ENCODE measurements at regions not wholly inside any gene's neighbourhood (a gene's known extent, or its start where the extent isn't known, plus 50 kb on each side); places are given as distances from the start of the nearest gene placed in this dataset.

GRCh38 chr13:109361562-109362289, 424.7 kb downstream of the IRS2 start:
- DNase-seq = no peak

GRCh38 chr13:109357751-109358471, 428.5 kb downstream of the IRS2 start:
- DNase-seq = no peak

GRCh38 chr13:109355875-109356434, 430.4 kb downstream of the IRS2 start:
- DNase-seq = no peak

DNA sequence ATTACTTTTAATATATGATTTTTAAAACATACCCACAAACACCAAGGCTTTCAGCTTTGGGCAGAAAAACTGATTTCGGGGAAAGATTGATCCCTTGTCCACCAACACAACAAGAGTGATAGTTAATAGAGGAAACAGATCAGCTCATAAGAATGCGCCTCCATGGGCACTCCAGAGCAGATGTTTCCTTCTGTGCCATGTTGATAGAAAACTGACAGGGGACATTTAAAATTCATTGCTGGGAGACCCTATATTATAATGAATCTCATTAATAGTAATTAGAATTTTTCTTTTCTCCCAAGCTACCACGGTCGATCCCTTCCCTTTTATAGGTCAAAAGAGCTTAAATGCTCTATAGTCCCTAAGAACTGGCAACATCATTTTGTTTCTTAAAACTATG, 431.2 kb downstream of the IRS2 start:
- no peak for DNase-seq

DNA sequence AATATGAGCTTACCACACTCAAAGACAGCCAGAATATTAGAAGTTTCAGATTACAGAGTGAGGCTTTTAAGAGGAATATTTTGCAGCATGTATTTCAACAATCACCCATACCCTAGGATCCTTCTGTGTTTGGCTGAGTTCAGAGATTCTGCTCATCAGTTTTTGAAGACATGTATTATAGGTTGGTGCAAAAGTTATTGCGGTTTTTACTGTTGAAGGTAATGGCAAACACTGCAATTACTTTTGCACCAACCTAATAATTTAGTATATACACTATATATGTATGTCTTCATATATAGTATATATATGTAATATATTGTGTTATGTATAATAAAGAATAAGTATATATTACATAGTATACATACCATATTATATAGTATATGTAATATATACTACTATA, 435.1 kb downstream of the IRS2 start:
- DNase-seq = no peak

DNA sequence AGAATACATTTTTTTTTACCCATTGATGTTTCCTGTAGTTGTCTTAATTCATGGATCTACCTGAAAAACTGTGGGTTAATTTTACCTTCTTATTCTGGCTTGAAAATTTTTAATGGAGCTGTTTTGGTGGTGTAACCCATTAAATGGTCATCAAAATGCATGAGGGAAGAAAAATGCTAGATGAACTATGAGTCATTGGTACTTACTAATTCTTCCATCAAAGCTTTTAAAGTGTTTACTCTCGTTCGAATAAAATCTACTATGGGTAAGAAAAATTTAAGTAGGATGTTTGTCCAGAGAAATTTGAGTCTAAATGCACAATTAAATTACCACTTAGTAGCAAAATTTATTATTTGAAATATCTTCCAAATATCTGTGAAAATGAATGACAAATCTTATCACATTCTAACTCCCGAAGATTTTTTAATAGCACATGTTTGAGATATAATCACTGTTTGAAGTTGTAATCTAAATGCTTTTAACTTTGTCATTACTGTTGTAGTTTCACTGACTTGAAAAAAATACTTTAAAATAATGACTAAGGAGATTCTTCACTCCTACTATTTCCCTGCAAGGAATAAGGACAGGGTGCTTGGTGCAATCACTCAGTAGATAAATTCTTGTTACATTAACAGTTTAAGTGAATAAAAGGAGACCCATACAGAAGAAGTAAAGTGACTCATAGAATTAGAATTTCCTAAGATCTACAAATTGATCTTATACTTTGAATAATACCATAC, 437.7 kb downstream of the IRS2 start:
- no peak for DNase-seq

DNA sequence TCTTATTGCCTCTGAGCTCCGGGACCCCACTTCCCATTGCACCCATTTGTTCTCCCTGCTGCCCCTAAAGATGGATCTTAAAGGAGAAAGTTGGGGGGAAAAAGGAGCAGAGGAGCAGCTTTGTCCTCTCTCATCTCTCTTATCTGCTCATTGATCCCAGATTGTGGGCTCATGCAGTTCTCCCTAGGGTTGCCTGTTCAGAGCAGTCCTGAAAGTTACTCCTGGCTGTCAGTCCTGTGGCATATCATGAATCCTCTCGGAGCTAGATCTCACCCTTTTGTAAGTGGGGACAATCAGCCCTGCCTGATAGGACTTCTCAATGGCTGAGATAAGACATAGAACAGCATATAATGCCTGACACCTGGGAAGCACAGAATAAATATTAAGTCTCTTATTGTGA, 440.3 kb downstream of the IRS2 start:
- no peak for DNase-seq

GRCh38 chr13:109345433-109345941, 440.9 kb downstream of the IRS2 start:
- DNase-seq = no peak

DNA sequence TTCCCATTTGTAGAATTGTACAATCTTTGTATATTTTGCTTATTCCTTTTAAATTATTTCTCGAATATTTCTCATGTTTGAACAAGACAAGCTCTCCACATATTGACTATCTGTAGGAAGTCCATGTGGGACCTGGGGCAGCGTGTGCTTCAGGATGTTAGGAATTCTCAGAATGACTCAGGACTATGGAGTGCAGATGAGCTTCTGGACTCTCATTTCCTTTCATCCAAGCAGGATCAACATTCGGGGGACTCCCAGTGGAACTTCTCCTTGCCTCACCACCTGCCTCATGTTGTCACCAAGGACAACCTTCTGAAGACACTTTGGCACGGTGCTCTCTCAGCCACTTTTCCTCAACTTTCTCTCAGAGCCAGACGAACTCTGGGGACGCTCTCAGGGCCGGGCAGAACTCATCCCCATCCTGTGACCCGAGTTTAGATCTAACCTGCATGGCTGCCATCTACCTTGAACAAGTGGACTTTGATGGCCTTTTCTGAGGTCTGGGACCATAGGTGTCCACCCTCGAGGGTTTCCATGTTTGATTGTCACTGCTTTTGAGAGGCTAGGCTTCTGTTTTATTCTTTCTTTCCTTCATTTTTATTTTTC, 441.7 kb downstream of the IRS2 start:
- no peak for DNase-seq

DNA sequence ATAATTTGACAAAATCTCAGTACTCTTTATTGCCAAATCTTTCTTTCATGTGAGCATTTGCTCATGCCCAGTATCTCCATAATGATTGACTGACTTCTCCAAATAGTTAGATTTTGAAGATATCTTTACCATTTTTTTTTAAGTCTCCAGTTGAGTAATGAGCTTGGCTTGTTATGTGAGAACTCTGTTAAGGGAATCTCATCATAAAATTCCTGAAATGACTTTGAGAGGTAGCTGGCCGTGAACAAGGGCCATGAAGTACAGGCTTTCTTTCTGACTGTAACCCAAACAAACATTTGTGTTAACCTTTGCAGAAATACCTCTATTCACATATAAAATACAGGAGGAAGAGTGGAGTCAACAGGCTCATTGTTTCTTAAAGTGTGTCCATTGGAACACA, 449.7 kb downstream of the IRS2 start:
- no peak for DNase-seq

DNA sequence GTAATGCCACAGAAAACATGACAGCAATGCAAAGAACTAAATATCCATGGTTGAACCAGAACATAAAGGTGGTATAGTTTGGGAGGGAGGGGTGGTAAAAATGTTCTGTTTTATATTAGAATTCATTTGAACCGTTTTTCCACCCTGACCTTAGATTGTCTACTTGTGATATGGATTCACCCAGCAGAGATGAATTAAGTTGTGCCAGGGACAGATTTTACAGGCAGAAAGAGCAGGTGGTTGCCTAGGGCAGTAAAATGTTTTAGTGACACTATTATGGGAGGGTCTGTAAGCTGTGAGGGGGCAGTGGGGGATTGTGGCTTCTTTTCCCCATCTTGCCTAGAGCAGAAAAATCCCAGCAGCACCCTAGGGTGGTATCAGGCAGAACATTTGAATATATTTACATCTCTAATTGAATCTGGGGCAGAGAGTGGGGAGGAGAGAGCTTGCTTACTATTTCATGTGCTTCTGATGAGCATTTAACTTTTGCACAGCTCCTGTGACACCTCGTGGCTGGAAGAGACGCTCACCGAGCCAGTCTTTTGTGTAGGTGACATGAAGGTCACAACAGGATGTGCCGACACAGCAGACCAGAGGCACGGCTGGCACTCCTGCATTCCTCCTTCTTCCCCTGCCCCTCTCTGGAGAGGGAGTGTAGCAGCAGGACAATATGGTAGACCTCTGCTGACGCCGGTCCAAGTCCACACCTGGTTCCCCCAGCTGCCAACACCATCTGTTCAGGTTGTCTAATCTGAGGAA, 452.3 kb downstream of the IRS2 start:
- DNase-seq = no peak

DNA sequence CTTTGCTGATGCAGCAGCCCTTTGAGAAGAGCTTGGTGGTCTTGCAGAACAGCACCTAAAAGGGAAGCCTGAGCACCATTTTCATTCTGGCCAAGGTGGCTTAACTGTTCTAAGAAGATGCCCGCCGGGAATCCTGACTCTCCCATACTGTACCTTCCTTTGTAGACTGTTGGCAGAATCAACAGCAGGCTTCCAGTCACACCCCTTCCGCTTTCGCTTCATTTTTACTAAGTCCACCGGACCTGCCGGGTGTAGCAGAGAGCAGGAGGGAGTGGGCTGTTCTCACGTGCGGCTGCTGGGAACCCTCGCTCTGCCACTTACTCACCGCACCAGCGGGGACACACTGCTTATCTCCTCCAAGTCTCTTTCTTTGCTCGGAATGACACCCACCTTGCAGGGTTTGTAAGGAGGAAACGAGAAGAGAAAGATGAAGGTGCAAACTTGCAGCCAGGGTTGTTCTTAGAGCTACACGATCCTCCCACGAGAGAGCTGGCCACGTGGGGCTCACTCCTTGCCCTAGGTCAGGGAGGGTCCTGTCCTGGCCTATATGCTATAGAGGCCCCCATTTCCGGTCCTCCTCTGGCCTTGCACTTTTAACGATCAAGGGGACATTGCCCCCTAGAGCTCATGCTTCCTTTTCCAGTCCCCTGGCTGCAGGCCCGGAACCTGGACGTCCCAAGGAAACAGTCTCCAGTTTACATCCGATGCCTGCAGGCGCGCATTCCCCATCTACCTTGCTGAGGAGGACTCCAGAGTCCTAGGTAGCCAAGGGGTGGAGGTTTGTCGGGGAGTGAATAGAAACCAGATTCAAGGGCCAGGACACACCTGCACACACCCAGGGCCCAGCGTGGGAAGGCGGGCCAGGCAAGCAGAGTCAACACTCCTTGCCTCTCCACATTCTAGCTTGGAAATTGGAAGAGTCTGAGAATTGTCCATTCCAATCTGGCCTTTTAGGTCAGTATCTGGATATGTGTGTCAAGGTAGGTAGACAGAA, 453.6 kb downstream of the IRS2 start:
- no peak for DNase-seq

- no peak for DNase-seq
Observed at GRCh38 chr13:109331898-109332297, 454.5 kb downstream of the IRS2 start.

DNA sequence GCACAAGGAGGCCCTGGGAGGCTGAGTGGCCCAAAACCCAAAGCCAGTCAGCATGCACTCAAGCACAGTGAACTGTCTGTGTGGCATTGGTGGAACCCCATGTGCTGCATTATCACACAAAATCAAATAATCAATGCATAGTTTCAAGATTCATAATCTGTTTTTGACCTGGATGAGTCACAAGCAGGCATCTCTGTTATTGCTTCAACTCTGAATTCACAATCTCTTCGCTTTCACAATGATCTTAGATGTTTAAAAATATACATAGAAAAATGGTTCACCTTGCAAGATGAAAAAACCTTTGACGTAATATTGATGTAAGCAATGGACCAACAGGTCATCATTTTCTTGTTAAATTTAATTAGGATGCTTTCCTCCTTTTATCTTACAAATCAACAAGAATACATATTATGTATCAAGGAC, 455.4 kb downstream of the IRS2 start:
- DNase-seq = no peak

DNA sequence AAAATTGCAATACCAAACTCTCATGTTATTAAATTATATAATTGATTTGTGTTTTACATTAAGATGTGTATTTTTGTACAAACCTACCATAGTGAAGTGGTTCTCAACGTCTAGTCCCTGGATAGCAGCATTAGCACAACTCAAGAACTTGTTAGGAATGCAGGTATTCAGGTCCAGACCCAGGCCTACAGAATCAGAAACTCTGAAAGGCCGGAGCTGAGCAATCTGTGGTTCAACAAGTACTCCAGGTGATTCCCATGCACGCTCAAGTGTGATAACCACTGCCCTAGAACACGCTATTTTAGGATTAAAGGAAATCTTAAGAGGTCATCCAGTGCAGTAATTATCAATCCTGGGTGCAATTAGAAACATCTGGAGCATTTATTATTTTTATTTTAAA, 456.3 kb downstream of the IRS2 start:
- DNase-seq = no peak

DNA sequence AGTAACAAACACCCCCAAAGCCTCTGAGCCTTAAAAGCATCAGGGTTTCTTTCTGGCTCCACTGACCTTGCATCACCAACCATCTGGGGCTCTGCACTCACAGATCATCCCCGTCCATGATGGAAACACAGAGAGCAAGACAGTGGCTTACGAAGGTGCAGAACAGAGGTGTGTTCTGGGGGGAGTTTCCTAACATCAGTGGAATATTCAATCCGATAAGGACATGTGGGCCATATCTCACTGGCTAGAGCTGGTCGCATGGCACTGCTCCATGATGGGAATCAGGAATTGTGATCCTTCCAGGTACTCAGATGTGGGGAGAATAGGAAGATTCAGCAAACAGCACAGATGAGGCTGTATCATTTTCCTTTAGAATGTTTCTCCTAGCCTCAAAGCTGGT, 457.2 kb downstream of the IRS2 start:
- DNase-seq = no peak

- DNase-seq = no peak
Observed at GRCh38 chr13:109326601-109327000, 459.8 kb downstream of the IRS2 start.

DNA sequence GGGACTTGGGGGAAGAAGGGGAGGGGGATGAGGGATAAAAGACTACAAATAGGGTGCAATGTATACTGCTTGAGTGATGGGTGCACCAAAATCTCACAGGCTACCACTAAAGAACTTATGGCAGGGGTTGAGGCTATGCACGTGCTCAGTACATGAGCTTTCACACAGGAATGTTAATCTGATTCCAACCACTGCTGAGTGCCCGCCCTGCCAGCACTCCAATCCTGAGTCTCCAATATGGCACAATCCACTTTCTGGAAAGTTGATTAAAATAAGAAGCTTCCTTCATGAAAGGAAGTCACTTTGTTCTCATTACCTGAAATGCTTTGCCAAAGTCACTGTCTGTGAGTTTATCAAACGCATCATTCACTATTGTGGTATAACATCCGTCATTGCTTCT, 463.0 kb downstream of the IRS2 start:
- no peak for DNase-seq

DNA sequence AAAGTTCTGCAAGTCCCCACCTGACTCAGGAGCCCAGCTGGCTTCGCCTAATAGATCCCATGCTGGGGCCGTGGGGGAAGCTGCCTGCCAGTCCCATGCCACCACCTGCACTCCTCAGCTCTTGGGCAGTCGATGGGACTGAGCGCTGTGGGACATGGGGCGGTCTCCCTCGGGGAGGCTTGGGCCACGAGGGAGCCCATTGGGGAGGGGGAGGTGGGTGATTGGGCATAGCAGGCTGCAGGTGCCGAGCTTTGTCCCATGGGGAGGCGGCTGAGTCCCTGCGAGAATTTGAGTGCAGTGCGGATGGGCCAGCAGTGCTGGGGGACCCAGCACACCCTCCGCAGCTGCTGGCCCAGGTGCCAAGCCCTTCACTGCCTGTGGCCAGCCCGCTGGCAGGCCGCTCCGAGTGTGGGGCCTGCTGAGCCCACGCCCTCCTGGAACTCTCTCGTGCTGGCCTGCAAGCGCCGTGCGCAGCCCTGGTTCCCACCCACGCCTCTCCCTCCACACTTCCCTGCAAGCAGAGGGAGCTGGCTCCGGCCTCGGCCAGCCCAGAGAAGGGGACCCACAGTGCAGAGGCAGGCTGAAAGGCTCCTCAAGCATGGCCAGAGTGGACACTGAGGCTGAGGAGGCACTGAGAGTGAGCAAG, 467.3 kb downstream of the IRS2 start:
- DNase-seq = no peak

- no peak for DNase-seq
Observed at GRCh38 chr13:109315481-109315880, 470.9 kb downstream of the IRS2 start.
